PFSK-1 (cell line): ENCODE measurements at regions not wholly inside any gene's neighbourhood (a gene's known extent, or its start where the extent isn't known, plus 50 kb on each side); places are given as distances from the start of the nearest gene placed in this dataset.

Source experiments
- REST ChIP-seq, 2 experiments: IDR thresholded peaks; 2 replicates each; pipeline versions ENCODE4 v1.6.1 to v1.8.0; 2011 to 2012; ENCODE audit warnings: low read depth in 2 of 2, low read length in 2 of 2, control low read depth in 1 of 2, inconsistent platforms in 1 of 2, mild to moderate bottlenecking in 1 of 2, moderate library complexity in 1 of 2; ENCODE audit not compliant: insufficient read depth in 1 of 2
- SIN3A ChIP-seq: IDR thresholded peaks from 2 replicates; pipeline ENCODE4 v1.6.1; 2012; ENCODE audit warnings: mild to moderate bottlenecking, low read length, moderate library complexity, borderline replicate concordance; ENCODE audit not compliant: insufficient read depth

- TF ChIP-seq REST (IDR thresholded peaks at IDR 0.05; ENCODE audit: insufficient read depth in 1 of 2, low read depth in 2 of 2, low read length in 2 of 2) (no peak), SIN3A (no peak)
Measured at GRCh38 chr12:87082756-87083155, 826.6 kb upstream of the MGAT4C start.
